CD4-positive, alpha-beta T cell (primary cell): ENCODE measurements at regions not wholly inside any gene's neighbourhood (a gene's known extent, or its start where the extent isn't known, plus 50 kb on each side); places are given as distances from the start of the nearest gene placed in this dataset.

ENCODE experiments used
- ATAC-seq: fragments of 200-7000 bp; cut with Tn5 transposase; one replicate; pipeline ENCODE4 v1.10.0; 2022; ENCODE audit warnings: mild to moderate bottlenecking; ENCODE audit not compliant: poor library complexity
- CTCF ChIA-PET: fragments of 350-600 bp; sonication (Branson Sonifier 250); formaldehyde crosslinking; loops from one replicate; lab custom pipeline; 2021; ENCODE audit warnings: antibody characterized with exemption, inconsistent platforms; lab: Charles Lee
- POLR2A ChIA-PET: fragments of 350-600 bp; sonication (Branson Sonifier 250); formaldehyde crosslinking; loops from one replicate; lab custom pipeline; 2021; ENCODE audit warnings: antibody characterized with exemption, inconsistent platforms; lab: Charles Lee
- DNase-seq, 14 experiments: peaks; one replicate each; pipeline ENCODE4 v3.0.0-alpha.2; 2013 to 2020; ENCODE audit warnings: mixed read lengths in 2 of 14
- H3K27ac ChIP-seq, 2 donors: one replicate each; pipeline versions ENCODE4 v1.5.1 to v1.7.0; 2013; ENCODE audit warnings: low read length in 2 of 2, low read depth in 1 of 2, mild to moderate bottlenecking in 1 of 2
- H3K27me3 ChIP-seq, 2 experiments: 1 replicate in 1 of 2; 2 replicates in 1 of 2; pipeline versions ENCODE4 v1.6.1 to v1.7.0; 2013; ENCODE audit warnings: low read length in 2 of 2, control low read depth in 1 of 2, mild to moderate bottlenecking in 1 of 2, moderate library complexity in 1 of 2; ENCODE audit not compliant: insufficient read depth in 2 of 2, control insufficient read depth in 1 of 2
- H3K36me3 ChIP-seq: one replicate; pipeline ENCODE4 v1.6.1; 2013; ENCODE audit warnings: low read length, control low read depth; ENCODE audit not compliant: insufficient read depth
- H3K4me1 ChIP-seq: one replicate; pipeline ENCODE4 v1.6.1; 2013; ENCODE audit warnings: low read length, control low read depth; ENCODE audit not compliant: insufficient read depth
- H3K4me3 ChIP-seq: one replicate; pipeline ENCODE4 v1.5.1; 2013; ENCODE audit warnings: mild to moderate bottlenecking, low read length, moderate library complexity
- H3K9me3 ChIP-seq, 2 experiments: 1 replicate in 1 of 2; 2 replicates in 1 of 2; pipeline versions ENCODE4 v1.6.1 to v1.7.0; 2013; ENCODE audit warnings: low read length in 2 of 2, mild to moderate bottlenecking in 2 of 2, control low read depth in 1 of 2, moderate library complexity in 1 of 2; ENCODE audit not compliant: control insufficient read depth in 1 of 2, insufficient read depth in 1 of 2
- H3K27ac Mint-ChIP-seq: one replicate; pipeline ENCODE4 v1.8.0; 2020; ENCODE audit warnings: mixed read lengths
- H3K27me3 Mint-ChIP-seq: one replicate; pipeline ENCODE4 v1.8.0; 2021; ENCODE audit warnings: mixed read lengths
- H3K36me3 Mint-ChIP-seq: one replicate; pipeline ENCODE4 v1.8.0; 2021; ENCODE audit warnings: low read depth, mixed read lengths
- H3K4me1 Mint-ChIP-seq: one replicate; pipeline ENCODE4 v1.8.0; 2021; ENCODE audit warnings: low read depth, mixed read lengths
- H3K4me3 Mint-ChIP-seq: one replicate; pipeline ENCODE4 v1.8.0; 2020; ENCODE audit warnings: mild to moderate bottlenecking, mixed read lengths
- H3K9me3 Mint-ChIP-seq: one replicate; pipeline ENCODE4 v1.8.0; 2020; ENCODE audit warnings: mixed read lengths
- intact Hi-C, 2 experiments: fragments of 100-400 bp; cut with DNase I in 1 of 2; cut with micrococcal nuclease in 1 of 2; formaldehyde crosslinking; loops; one replicate each; pipeline versions ENCODE4 v1.15.1 to v1.9.0; 2023 to 2025; cut with DNase I, micrococcal nuclease
- TF ChIP-seq, protein P1 (sequence below): fragments of 200-600 bp; IDR thresholded peaks from one replicate; pipeline ENCODE4 v1.8.0; 2022; ENCODE audit warnings: antibody characterized with exemption, mild to moderate bottlenecking

DNA sequence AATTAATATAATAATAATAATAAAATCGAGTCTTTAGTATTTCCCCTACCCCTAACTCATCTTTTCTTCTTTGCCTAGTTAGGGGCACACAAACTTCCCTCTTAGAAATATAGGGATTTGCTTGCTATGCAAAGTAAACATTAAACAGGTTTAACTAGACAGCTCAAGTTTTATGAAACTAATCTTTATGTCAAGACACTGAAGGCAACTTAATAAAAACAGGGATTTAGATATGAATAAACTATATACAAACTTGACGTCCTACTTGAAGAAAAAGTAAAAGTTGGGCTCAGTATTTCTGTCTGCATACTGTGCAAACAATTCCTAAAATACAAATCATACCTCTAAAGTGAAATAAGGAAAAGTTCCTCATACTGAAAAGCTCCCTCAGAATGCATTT, 52.1 kb upstream of the CAV2 start:
- TF ChIP-seq, protein P1, sequence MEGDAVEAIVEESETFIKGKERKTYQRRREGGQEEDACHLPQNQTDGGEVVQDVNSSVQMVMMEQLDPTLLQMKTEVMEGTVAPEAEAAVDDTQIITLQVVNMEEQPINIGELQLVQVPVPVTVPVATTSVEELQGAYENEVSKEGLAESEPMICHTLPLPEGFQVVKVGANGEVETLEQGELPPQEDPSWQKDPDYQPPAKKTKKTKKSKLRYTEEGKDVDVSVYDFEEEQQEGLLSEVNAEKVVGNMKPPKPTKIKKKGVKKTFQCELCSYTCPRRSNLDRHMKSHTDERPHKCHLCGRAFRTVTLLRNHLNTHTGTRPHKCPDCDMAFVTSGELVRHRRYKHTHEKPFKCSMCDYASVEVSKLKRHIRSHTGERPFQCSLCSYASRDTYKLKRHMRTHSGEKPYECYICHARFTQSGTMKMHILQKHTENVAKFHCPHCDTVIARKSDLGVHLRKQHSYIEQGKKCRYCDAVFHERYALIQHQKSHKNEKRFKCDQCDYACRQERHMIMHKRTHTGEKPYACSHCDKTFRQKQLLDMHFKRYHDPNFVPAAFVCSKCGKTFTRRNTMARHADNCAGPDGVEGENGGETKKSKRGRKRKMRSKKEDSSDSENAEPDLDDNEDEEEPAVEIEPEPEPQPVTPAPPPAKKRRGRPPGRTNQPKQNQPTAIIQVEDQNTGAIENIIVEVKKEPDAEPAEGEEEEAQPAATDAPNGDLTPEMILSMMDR, result no peak
- no peaks in the 10 kb centered on the region for H3K4me1 Mint-ChIP-seq
- Histone ChIP-seq H3K4me1 (no peaks in the 10 kb centered on the region), H3K4me3 (no peak overlapping the region), H3K36me3 (no peaks in the 10 kb centered on the region), H3K9me3 (no peaks in the 10 kb centered on the region), H3K27ac (no peak overlapping the region), H3K27me3 (peaks cover 0 to 10% of the 10 kb centered on the region in 2 experiments)
- DNase-seq, result no peak
- no peaks in the 10 kb centered on the region for H3K9me3 Mint-ChIP-seq
- no peak overlapping the region for H3K4me3 Mint-ChIP-seq
- H3K27ac Mint-ChIP-seq, result no peak overlapping the region
- no peaks in the 10 kb centered on the region for H3K36me3 Mint-ChIP-seq
- ChIA-PET CTCF (interaction anchor here (1.2 kb wide), 1 partner anchor 9 kb away, joined by 3 read pairs; no protein-coding TSS in a partner anchor), POLR2A (no interaction called here)
- ATAC-seq, result no peak
- intact Hi-C loops, result no loop called here
- no peaks in the 10 kb centered on the region for H3K27me3 Mint-ChIP-seq

DNA sequence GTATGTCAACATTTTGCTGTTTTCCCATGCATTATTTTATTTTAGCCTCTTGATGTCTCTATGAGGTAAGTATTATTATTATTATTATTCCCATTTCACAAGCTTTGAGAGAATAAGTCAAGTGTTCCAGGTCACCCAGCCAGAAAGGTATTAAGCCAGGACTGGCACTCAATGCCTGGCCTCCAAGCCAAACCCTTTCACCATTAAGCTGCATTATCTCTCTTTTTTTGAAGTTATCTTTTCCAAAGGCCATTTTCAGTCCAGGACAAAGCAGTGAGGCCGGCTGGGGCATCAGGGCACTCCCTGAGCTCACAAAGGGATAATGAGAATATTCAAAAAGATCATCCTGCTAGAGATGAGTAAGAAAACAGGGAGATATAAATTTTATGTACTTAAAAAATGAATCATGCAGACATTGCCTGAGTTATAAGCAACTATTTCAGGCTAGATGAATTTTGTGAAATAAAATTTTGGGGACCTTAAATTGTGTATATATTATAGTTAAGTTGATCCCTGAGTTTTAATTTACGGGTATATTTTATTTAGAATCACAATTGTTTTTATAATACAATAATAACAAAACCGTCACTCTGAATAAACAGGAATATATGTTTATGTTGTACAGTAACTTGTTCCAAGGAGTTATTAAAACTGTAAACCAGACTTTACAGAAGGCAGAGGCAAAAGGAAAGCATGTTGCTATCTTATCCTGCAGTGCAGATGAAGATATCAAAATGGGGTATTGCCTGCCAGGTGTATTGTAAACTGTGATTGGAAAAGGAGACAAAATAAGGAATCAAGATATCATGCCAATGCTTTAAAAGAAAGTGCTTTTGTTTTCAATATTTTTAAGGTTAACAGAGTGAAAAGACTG, 51.3 kb upstream of the CAV2 start:
- Mint-ChIP-seq H3K4me1 (no peaks in the 10 kb centered on the region), H3K27me3 (no peaks in the 10 kb centered on the region), H3K9me3 (no peaks in the 10 kb centered on the region), H3K27ac (no peak overlapping the region), H3K4me3 (no peak overlapping the region), H3K36me3 (no peaks in the 10 kb centered on the region)
- TF ChIP-seq, protein P1, result no peak
- ATAC-seq (no peak), DNase-seq (no peak)
- intact Hi-C loops, result no loop called here
- Histone ChIP-seq H3K27ac (no peak overlapping the region), H3K27me3 (peaks cover 2 to 10% of the 10 kb centered on the region in 2 experiments), H3K4me3 (no peak overlapping the region), H3K36me3 (no peaks in the 10 kb centered on the region), H3K4me1 (no peaks in the 10 kb centered on the region), H3K9me3 (no peaks in the 10 kb centered on the region)
- ChIA-PET POLR2A (no interaction called here), CTCF (interaction anchor here (1.2 kb wide), 1 partner anchor 10 kb away, joined by 3 read pairs; no protein-coding TSS in a partner anchor)

DNA sequence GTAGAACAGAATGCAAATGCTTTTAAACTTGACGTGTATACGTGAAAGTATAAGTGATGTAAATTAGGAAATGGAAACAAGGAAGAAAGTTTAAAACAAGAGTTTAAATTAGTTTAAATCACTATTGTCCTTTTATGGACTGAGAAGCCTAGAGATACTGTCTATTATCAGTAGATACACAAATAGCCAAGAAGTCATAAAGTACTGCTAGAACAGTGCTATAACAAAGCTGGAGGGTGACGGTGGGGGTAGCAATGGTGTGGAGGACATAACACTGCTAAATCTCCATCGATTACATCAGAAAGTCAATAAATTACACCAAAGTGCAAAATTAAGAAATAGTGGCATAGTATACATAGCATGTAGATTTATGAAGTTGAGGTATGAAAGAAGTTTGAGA, 50.1 kb upstream of the CAV2 start:
- Mint-ChIP-seq H3K36me3 (no peaks in the 10 kb centered on the region), H3K27ac (no peak overlapping the region), H3K4me1 (no peaks in the 10 kb centered on the region), H3K4me3 (no peak overlapping the region), H3K9me3 (no peaks in the 10 kb centered on the region), H3K27me3 (no peaks in the 10 kb centered on the region)
- ATAC-seq (no peak), DNase-seq (no peak)
- POLR2A ChIA-PET, result interaction anchor here (1.0 kb wide), 1 partner anchor 9 kb away, joined by 4 read pairs; no protein-coding TSS in a partner anchor
- Histone ChIP-seq H3K9me3 (no peaks in the 10 kb centered on the region), H3K36me3 (no peaks in the 10 kb centered on the region), H3K4me1 (no peaks in the 10 kb centered on the region), H3K27ac (no peak overlapping the region), H3K4me3 (no peak overlapping the region), H3K27me3 (peaks cover 3 to 10% of the 10 kb centered on the region in 2 experiments)
- TF ChIP-seq, protein P1, result no peak
- CTCF ChIA-PET, result no interaction called here
- intact Hi-C loops, result no loop called here
